GM12891 (cell line): ENCODE measurements at regions not wholly inside any gene's neighbourhood (a gene's known extent, or its start where the extent isn't known, plus 50 kb on each side); places are given as distances from the start of the nearest gene placed in this dataset.

Source experiments
- POLR2A ChIP-seq: IDR thresholded peaks from 2 replicates; pipeline ENCODE4 v1.6.1; 2011; ENCODE audit warnings: low read depth, low read length, control low read depth
- TAF1 ChIP-seq: IDR thresholded peaks from 2 replicates; pipeline ENCODE4 v1.6.1; 2011; ENCODE audit warnings: low read depth, low read length, control low read depth

GRCh38 chr7:138400400-138400886 lies 59.6 kb upstream of the TRIM24 start:
- TF ChIP-seq POLR2A, result no peak
- TF ChIP-seq TAF1, result no peak
